ENCODE measurements at regions not wholly inside any gene's neighbourhood (a gene's known extent, or its start where the extent isn't known, plus 50 kb on each side); places are given as distances from the start of the nearest gene placed in this dataset.

- no peak for FAIRE-seq
Measured at GRCh38 chr7:131111081-131111576, 216.5 kb upstream of the MKLN1 start.

GRCh38 chr7:131111792-131112191 is 215.9 kb upstream of the MKLN1 start:
- no peak for FAIRE-seq

GRCh38 chr7:131112431-131112830 is 215.2 kb upstream of the MKLN1 start:
- no peak for FAIRE-seq

GRCh38 chr7:131115340-131115739 is 212.3 kb upstream of the MKLN1 start:
- no peak for FAIRE-seq

- no peak for FAIRE-seq
Measured at GRCh38 chr7:131117439-131117838, 210.2 kb upstream of the MKLN1 start.

GRCh38 chr7:131119381-131119780 is 208.3 kb upstream of the MKLN1 start:
- no peak for FAIRE-seq

GRCh38 chr7:131122394-131122793 is 205.3 kb upstream of the MKLN1 start:
- FAIRE-seq, result no peak

- no peak for FAIRE-seq
Measured at GRCh38 chr7:131124001-131124629, 203.6 kb upstream of the MKLN1 start.

- FAIRE-seq, result no peak
Measured at GRCh38 chr7:131124867-131125266, 202.8 kb upstream of the MKLN1 start.

- no peak for FAIRE-seq
Measured at GRCh38 chr7:131130324-131130723, 197.4 kb upstream of the MKLN1 start.

GRCh38 chr7:131131012-131131745 is 196.5 kb upstream of the MKLN1 start:
- no peak for FAIRE-seq

GRCh38 chr7:131131746-131132431 is 195.8 kb upstream of the MKLN1 start:
- FAIRE-seq, result no peak

GRCh38 chr7:131139462-131139861 is 188.2 kb upstream of the MKLN1 start:
- no peak for FAIRE-seq

- no peak for FAIRE-seq
Measured at GRCh38 chr7:131141443-131141967, 186.2 kb upstream of the MKLN1 start.

GRCh38 chr7:131143869-131144268 is 183.8 kb upstream of the MKLN1 start:
- no peak for FAIRE-seq

- FAIRE-seq, result no peak
Measured at GRCh38 chr7:131145026-131145425, 182.7 kb upstream of the MKLN1 start.

GRCh38 chr7:131145770-131146169 is 181.9 kb upstream of the MKLN1 start:
- no peak for FAIRE-seq

GRCh38 chr7:131147604-131148003 is 180.1 kb upstream of the MKLN1 start:
- FAIRE-seq, result no peak

GRCh38 chr7:131148258-131148657 is 179.4 kb upstream of the MKLN1 start:
- FAIRE-seq, result no peak

- FAIRE-seq, result no peak
Measured at GRCh38 chr7:131148708-131149428, 178.8 kb upstream of the MKLN1 start.

GRCh38 chr7:131149429-131149773 is 178.3 kb upstream of the MKLN1 start:
- no peak for FAIRE-seq

- FAIRE-seq, result no peak
Measured at GRCh38 chr7:131149840-131150239, 177.8 kb upstream of the MKLN1 start.

GRCh38 chr7:131151034-131151433 is 176.6 kb upstream of the MKLN1 start:
- no peak for FAIRE-seq
